DND-41 (cell line): ENCODE measurements at regions not wholly inside any gene's neighbourhood (a gene's known extent, or its start where the extent isn't known, plus 50 kb on each side); places are given as distances from the start of the nearest gene placed in this dataset.

ENCODE experiments used
- ATAC-seq: fragments of 200-7000 bp; cut with Tn5 transposase; 3 replicates; pipeline ENCODE4 v1.9.1; 2021; ENCODE audit warnings: low read depth; ENCODE audit not compliant: insufficient read depth
- DNase-seq: peaks from one replicate; pipeline ENCODE4 v3.0.0-alpha.2; 2020
- H2AFZ ChIP-seq: 2 replicates; pipeline ENCODE4 v1.6.0; 2012; ENCODE audit warnings: low read depth, low read length
- H3K27ac ChIP-seq: 2 replicates; pipeline ENCODE4 v1.5.1; 2012; ENCODE audit warnings: low read length, inconsistent platforms
- H3K27me3 ChIP-seq: fragments of 200-600 bp; sonication (generic); 2 replicates; pipeline ENCODE4 v1.6.0; 2012; ENCODE audit warnings: low read length, mild to moderate bottlenecking, inconsistent platforms; ENCODE audit not compliant: insufficient read depth, poor library complexity
- H3K36me3 ChIP-seq: 2 replicates; pipeline ENCODE4 v1.5.1; 2012; ENCODE audit warnings: low read length, inconsistent platforms; ENCODE audit not compliant: insufficient read depth
- H3K4me1 ChIP-seq: 2 replicates; pipeline ENCODE4 v1.5.1; 2012; ENCODE audit warnings: mild to moderate bottlenecking, low read length; ENCODE audit not compliant: insufficient read depth
- H3K4me2 ChIP-seq: 2 replicates; pipeline ENCODE4 v1.6.0; 2012; ENCODE audit warnings: mild to moderate bottlenecking, moderate library complexity, low read length, inconsistent platforms; ENCODE audit not compliant: insufficient read depth
- H3K4me3 ChIP-seq, 2 experiments: fragments of 200-600 bp in 1 of 2; shearing (Covaris generic) in 1 of 2; 2 replicates each; pipeline ENCODE4 v1.5.1; 2012 to 2016; ENCODE audit warnings: inconsistent platforms in 2 of 2, low read length in 2 of 2, mild to moderate bottlenecking in 2 of 2, low read depth in 1 of 2, moderate library complexity in 1 of 2
- H3K79me2 ChIP-seq: 2 replicates; pipeline ENCODE4 v1.6.0; 2012; ENCODE audit warnings: low read length, inconsistent platforms; ENCODE audit not compliant: insufficient read depth
- H3K9ac ChIP-seq: 2 replicates; pipeline ENCODE4 v1.6.0; 2012; ENCODE audit warnings: low read depth, mild to moderate bottlenecking, inconsistent platforms, low read length, moderate library complexity
- H3K9me3 ChIP-seq: 2 replicates; pipeline ENCODE4 v1.5.1; 2012; ENCODE audit warnings: low read length, moderate library complexity, mild to moderate bottlenecking, inconsistent platforms; ENCODE audit not compliant: insufficient read depth, severe bottlenecking
- H4K20me1 ChIP-seq: 2 replicates; pipeline ENCODE4 v1.6.0; 2012; ENCODE audit warnings: low read length; ENCODE audit not compliant: insufficient read depth
- CTCF ChIP-seq: IDR thresholded peaks from 2 replicates; pipeline ENCODE4 v1.5.1; 2012; ENCODE audit warnings: borderline replicate concordance, low read length, moderate library complexity, mild to moderate bottlenecking; ENCODE audit not compliant: poor library complexity, severe bottlenecking; ENCODE audit errors: extremely low read depth
- EZH2 ChIP-seq: IDR thresholded peaks from 3 replicates; pipeline ENCODE4 v1.6.1; 2012; ENCODE audit warnings: borderline replicate concordance, low read depth, mild to moderate bottlenecking, moderate library complexity, low read length, inconsistent platforms; ENCODE audit not compliant: severe bottlenecking

- Histone ChIP-seq H3K4me1 (no peaks in the 10 kb centered on the region), H3K4me3 (no peak overlapping the region), H3K79me2 (no peaks in the 10 kb centered on the region), H3K27ac (no peak overlapping the region), H2AFZ (no peak overlapping the region), H3K36me3 (no peaks in the 10 kb centered on the region), H3K9ac (no peak overlapping the region), H3K4me2 (no peak overlapping the region), H3K9me3 (no peaks in the 10 kb centered on the region), H3K27me3 (no peaks in the 10 kb centered on the region), H4K20me1 (no peaks in the 10 kb centered on the region)
- DNase-seq (no peak), ATAC-seq (no peak)
- TF ChIP-seq EZH2, result no peak
- no peak for TF ChIP-seq CTCF
Measured at GRCh38 chr5:116650964-116651363, 76.3 kb upstream of the SEMA6A start.

DNA sequence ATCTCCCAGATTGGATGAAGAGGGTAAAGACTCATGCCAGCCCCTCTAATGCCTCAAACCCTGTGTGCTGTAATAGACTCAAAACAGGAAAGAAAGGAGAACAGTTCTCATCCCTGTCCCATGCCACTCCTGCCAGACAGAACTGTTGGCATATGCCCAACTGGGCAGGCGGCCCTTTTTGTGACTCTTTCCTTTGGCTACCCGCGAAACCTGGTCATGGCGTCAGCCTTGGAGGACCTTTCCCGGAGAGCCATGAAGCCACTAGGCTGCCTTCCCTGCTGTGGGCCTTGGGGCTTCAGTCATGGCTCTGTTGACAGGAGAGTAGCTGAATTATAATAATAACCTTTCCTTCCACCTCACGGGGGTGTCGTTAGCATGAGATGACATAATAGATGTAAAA is 75.9 kb upstream of the SEMA6A start:
- H3K4me3 ChIP-seq, result no peak overlapping the region
- H3K27me3 ChIP-seq, result no peaks in the 10 kb centered on the region
- no peaks in the 10 kb centered on the region for H3K36me3 ChIP-seq
- H3K27ac ChIP-seq, result no peak overlapping the region
- no peak overlapping the region for H3K9ac ChIP-seq
- H3K4me2 ChIP-seq, result no peak overlapping the region
- no peaks in the 10 kb centered on the region for H3K9me3 ChIP-seq
- ATAC-seq (no peak), DNase-seq (no peak)
- no peak for TF ChIP-seq EZH2
- TF ChIP-seq CTCF, result no peak
- H3K79me2 ChIP-seq, result no peaks in the 10 kb centered on the region
- H4K20me1 ChIP-seq, result no peaks in the 10 kb centered on the region
- H2AFZ ChIP-seq, result no peak overlapping the region
- no peaks in the 10 kb centered on the region for H3K4me1 ChIP-seq

GRCh38 chr5:116646611-116647289 is 72.1 kb upstream of the SEMA6A start:
- Histone ChIP-seq H3K27me3 (no peaks in the 10 kb centered on the region), H3K9ac (no peak overlapping the region), H3K4me3 (no peak overlapping the region), H3K79me2 (no peaks in the 10 kb centered on the region), H4K20me1 (no peaks in the 10 kb centered on the region), H3K9me3 (no peaks in the 10 kb centered on the region), H2AFZ (no peak overlapping the region), H3K4me1 (no peaks in the 10 kb centered on the region), H3K27ac (no peak overlapping the region), H3K4me2 (no peak overlapping the region), H3K36me3 (no peaks in the 10 kb centered on the region)
- DNase-seq, result no peak
- no peak for ATAC-seq
- TF ChIP-seq CTCF (no peak), EZH2 (no peak)
